ENCODE measurements at regions not wholly inside any gene's neighbourhood (a gene's known extent, or its start where the extent isn't known, plus 50 kb on each side); places are given as distances from the start of the nearest gene placed in this dataset.

- WGBS, 5 donors, result 69 to 78% (median 73%) methylated on average over 2 of the region's 2 CpGs
- Histone ChIP-seq H3K9me3 (no peaks in the 10 kb centered on the region), H3K4me1 (no peaks in the 10 kb centered on the region), H3K27me3 (replicated peaks in 1 of 7) (peaks cover 0 to 6% (median 0%) of the 10 kb centered on the region in 7 donors), H3K27ac (no peak overlapping the region), H3K4me3 (no peak overlapping the region), H3K36me3 (no peaks in the 10 kb centered on the region)
- TF ChIP-seq POLR2AphosphoS5 (IDR thresholded peaks at IDR 0.05), result no peak
- no peak for TF ChIP-seq POLR2A (IDR thresholded peaks at IDR 0.05)
- TF ChIP-seq CTCF (IDR thresholded peaks at IDR 0.05 in 8 of 11, conservative IDR thresholded peaks at IDR 0.05 in 3 of 11), result no peak
- intact Hi-C loops (cut with DNase I; ENCODE audit: low total_unique reads), result no loop called here
- no peak for DNase-seq
These were observed 204.7 kb upstream of the MCTP2 start for GRCh38 chr15:94026458-94027304.

GRCh38 chr15:94023531-94023930 is 207.8 kb upstream of the MCTP2 start:
- 77 to 90% (median 83%) methylated on average over 4 of the region's 4 CpGs for WGBS, 5 donors
- no peak for DNase-seq
- no peaks in the 10 kb centered on the region for H3K4me1 ChIP-seq
- H3K36me3 ChIP-seq, result no peaks in the 10 kb centered on the region
- H3K27me3 ChIP-seq (replicated peaks in 1 of 7), result peaks cover 0 to 6% (median 0%) of the 10 kb centered on the region in 7 donors
- intact Hi-C loops (cut with DNase I; ENCODE audit: low total_unique reads), result no loop called here
- H3K9me3 ChIP-seq, result no peaks in the 10 kb centered on the region
- H3K4me3 ChIP-seq, result no peak overlapping the region
- no peak overlapping the region for H3K27ac ChIP-seq
- TF ChIP-seq POLR2AphosphoS5 (IDR thresholded peaks at IDR 0.05) (no peak), POLR2A (IDR thresholded peaks at IDR 0.05) (no peak), CTCF (IDR thresholded peaks at IDR 0.05 in 8 of 11, conservative IDR thresholded peaks at IDR 0.05 in 3 of 11) (no peak)

- TF ChIP-seq POLR2AphosphoS5 (IDR thresholded peaks at IDR 0.05) (no peak), CTCF (IDR thresholded peaks at IDR 0.05 in 8 of 11, conservative IDR thresholded peaks at IDR 0.05 in 3 of 11) (no peak), POLR2A (IDR thresholded peaks at IDR 0.05) (no peak)
- Histone ChIP-seq H3K9me3 (no peaks in the 10 kb centered on the region), H3K36me3 (no peaks in the 10 kb centered on the region), H3K4me3 (no peak overlapping the region), H3K27ac (no peak overlapping the region), H3K27me3 (replicated peaks in 1 of 7) (peaks cover 0 to 6% (median 0%) of the 10 kb centered on the region in 7 donors), H3K4me1 (no peaks in the 10 kb centered on the region)
- no peak for DNase-seq
- intact Hi-C loops (cut with DNase I; ENCODE audit: low total_unique reads), result no loop called here
- 76 to 89% (median 80%) methylated on average over 5 of the region's 5 CpGs for WGBS, 5 donors
These were observed 209.6 kb upstream of the MCTP2 start for GRCh38 chr15:94021621-94022320.

GRCh38 chr15:94019062-94019461 is 212.3 kb upstream of the MCTP2 start:
- no peak overlapping the region for H3K27ac ChIP-seq
- H3K4me3 ChIP-seq, result no peak overlapping the region
- H3K9me3 ChIP-seq, result peaks cover 0 to 5% (median 0%) of the 10 kb centered on the region in 8 donors
- H3K4me1 ChIP-seq, result no peaks in the 10 kb centered on the region
- no peak for TF ChIP-seq CTCF (IDR thresholded peaks at IDR 0.05 in 8 of 11, conservative IDR thresholded peaks at IDR 0.05 in 3 of 11)
- no peak for TF ChIP-seq POLR2A (IDR thresholded peaks at IDR 0.05)
- no peak for TF ChIP-seq POLR2AphosphoS5 (IDR thresholded peaks at IDR 0.05)
- 87 to 96% (median 92%) methylated on average over 11 of the region's 11 CpGs for WGBS, 5 donors
- peaks cover 0 to 4% (median 0%) of the 10 kb centered on the region in 7 donors for H3K27me3 ChIP-seq (replicated peaks in 1 of 7)
- no peaks in the 10 kb centered on the region for H3K36me3 ChIP-seq
- intact Hi-C loops (cut with DNase I; ENCODE audit: low total_unique reads), result no loop called here
- DNase-seq, result no peak

All from spleen (tissue), 11 donors.